ENCODE measurements at regions not wholly inside any gene's neighbourhood (a gene's known extent, or its start where the extent isn't known, plus 50 kb on each side); places are given as distances from the start of the nearest gene placed in this dataset.
"Not testable (repeated sequence)": the region's sequence is repeated elsewhere in the genome, so short reads cannot be mapped to it uniquely, and the experiment has no call there.

- DNase-seq (ENCODE audit: low read depth in 2 of 2) = no peak
Measured at GRCh38 chr6:164085091-164086075, 670.9 kb downstream of the QKI start.

DNA sequence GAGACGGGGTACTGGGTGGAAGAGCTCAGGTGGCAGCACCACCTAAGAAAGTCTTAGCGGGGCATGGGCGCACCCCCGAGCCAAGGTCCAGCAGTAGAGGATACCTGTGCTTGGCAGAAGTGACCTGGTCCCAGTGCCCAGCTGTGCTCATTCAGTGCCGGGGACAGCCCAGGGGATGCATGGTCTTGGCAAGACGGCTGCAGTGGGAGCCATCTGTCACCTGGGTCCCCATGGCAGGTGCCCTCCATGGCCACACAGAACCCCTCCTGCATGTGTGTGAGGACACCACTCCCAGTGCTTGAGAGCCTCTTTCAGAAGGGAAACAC is 664.7 kb downstream of the QKI start:
- DNase-seq (ENCODE audit: low read depth in 2 of 2) = no peak

DNA sequence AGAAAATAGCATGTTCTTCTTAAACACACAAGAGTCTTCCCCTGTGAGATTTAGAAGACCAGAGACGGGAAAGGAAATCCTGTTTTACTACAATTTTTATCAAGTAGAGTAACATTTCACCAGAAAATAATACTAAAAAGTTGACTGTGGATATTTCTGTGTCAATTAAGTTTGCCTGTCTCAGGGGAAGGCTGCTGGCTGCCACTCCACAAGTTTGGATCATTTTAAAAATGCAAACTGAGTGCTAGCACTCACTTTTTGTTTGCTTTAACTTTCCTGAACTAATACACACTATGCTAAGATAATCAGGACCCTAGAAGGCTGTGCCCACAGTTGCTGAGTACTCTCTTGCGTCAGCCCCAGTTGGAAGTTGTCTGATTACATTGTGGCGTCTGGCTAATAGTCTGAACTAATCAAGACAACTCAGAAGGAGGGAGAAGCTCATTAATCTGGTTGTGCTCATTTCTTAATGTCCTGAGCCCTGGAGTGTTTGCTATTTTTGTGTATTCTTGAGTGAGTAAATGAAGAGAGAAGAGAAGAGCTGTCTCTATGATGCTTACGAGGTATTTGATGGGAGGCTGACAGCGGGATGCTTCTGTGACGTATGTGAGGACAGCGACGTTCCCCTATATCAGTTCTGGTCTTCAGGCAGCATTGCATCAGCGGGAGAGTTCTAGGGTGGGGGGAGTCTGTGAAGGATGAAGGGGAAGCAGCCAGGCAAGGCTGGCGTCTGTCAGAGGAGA is 664.2 kb downstream of the QKI start:
- DNase-seq (ENCODE audit: low read depth in 2 of 2) = no peak

DNA sequence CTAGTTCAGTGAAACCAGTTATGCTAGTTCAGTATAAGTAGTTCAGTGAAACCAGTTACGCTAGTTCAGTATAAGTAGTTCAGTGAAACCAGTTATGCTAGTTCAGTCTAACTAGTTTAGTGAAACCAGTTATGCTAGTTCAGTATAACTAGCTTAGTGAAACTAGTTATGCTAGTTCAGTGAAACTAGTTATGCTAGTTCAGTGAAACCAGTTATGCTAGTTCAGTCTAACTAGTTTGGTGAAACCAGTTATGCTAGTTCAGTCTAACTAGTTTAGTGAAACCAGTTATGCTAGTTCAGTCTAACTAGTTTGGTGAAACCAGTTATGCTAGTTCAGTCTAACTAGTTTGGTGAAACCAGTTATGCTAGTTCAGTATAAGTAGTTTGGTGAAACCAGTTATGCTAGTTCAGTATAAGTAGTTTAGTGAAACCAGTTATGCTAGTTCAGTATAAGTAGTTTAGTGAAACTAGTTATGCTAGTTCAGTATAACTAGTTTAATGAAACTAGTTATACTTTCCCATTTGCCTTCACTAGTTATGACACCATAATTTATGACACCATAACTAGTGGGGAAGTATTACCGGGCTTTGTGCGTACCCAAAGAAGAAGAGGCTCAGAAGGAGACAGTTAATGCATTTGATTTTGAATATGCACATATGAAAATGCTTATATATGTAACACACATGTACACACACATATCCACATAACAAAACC is 662.5 kb downstream of the QKI start:
- not testable (repeated sequence) for DNase-seq (ENCODE audit: low read depth in 2 of 2)

DNA sequence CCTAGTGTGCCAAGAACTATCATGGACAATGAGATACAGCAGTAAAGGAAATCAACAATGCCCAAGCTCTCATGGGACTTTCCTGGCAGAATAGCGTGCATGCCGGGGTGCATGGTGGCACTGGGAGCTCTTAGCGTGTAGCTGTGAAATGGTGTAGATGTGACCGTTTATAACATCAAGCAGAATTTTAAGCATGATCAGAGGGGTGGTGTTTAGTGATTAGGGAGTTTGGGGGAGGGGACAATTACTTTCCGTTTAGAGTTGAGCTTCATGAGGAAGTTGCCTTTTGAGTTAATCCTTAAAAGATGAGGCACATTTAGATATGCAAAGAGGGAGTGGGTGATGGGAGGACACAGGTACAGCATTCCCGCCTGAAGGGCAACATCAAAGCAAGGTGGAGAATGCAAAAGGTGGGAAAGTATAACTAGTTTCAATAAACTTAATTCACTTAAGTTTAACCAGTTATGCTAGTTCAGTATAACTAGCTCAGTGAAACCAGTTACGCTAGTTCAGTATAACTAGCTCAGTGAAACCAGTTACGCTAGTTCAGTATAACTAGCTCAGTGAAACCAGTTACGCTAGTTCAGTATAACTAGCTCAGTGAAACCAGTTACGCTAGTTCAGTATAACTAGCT is 661.6 kb downstream of the QKI start:
- DNase-seq (ENCODE audit: low read depth in 2 of 2) = no peak

DNA sequence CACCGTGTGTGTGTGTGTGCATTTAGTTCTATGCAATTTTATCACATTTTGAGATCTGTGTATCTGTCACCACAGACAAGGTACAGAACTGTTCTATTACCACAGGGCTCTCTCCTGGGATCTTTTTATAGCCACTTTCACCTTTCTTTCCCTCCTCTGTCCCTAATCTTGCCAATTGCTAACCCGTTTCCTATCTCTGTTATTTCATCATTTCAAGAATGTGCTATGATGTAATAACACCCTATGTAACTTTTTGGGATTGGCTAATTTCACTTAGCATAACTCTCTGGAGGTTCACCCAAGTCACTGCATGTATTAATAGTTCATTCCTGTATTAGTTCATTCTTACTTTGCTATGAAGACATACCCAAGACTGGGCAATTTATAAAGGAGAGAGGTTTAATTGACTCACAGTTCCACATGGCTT is 657.7 kb downstream of the QKI start:
- no peak for DNase-seq (ENCODE audit: low read depth in 2 of 2)

DNA sequence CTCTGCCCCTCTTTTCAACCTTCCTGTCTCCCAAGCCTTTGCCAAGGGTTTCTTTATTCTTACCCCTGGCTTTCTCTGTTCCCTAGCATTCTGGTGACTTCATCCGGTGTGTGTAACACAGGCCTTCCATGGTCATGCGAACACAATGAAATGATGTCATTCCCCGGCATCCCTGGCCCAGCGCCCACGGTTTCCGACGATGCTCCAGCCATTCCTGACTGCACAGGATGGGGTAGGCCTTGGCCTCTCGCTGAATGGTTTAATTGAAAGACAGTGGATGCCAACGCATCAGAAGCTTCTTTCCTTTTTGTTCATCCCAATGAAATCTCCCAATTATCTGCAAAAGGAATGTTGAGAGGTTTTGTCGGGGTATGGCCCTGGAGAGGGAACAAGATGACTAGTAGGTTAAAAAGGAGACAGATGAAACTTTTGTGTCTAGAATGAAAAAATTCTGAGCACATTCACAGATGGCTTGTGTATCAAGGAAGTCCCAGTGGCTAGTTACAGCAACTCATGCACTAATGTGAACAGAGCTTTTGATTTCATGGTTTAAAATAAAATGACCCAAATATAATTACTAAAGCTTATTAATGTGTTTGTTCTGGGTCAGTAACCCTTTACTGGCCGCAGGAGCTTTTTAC is 655.0 kb downstream of the QKI start:
- DNase-seq (ENCODE audit: low read depth in 2 of 2) = no peak

- no peak for DNase-seq (ENCODE audit: low read depth in 2 of 2)
Measured at GRCh38 chr6:164068527-164068926, 654.0 kb downstream of the QKI start.

DNA sequence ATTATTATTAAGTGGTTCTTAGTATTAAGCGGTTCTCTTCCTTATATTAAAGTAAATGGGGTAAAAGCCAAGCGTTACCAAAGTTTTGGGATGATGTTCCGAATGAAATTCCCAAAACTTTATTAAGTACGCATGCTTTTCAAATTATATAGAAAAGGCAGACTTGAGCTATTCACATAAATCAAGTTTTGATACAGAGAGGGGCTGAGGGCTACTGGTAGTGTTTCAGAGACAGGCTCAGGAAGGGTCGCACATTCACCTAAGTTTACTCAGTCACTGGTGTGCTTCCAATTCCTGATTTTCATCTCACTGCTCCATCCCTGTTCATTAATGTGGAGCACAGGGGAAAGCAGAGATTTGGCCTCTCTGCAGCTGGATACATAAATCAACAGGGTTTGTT is 652.2 kb downstream of the QKI start:
- no peak for DNase-seq (ENCODE audit: low read depth in 2 of 2)

DNA sequence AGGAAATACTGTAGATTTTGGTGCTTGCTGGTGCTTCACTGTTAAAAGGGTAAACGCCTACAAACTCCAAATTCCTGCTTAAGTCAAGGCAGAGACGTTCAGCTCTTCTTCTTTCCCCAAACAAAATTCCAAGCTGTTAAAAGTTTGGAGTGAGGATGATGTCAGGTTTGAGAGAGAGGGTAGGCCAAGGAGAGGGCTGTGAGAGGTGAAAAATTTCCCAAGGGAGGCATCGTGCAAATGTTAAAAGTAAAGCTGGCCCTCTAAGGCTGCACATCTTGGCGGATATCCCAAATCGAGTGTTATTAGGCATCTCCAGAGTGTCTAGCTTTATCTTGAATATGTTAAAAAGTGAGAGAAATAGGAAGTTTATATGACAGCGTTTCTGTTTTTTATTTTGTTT is 651.8 kb downstream of the QKI start:
- DNase-seq (ENCODE audit: low read depth in 2 of 2) = no peak

- no peak for DNase-seq (ENCODE audit: low read depth in 2 of 2)
Measured at GRCh38 chr6:164063346-164063745, 648.8 kb downstream of the QKI start.

GRCh38 chr6:164062872-164063271 is 648.4 kb downstream of the QKI start:
- DNase-seq (ENCODE audit: low read depth in 2 of 2) = no peak

GRCh38 chr6:164057876-164058275 is 643.4 kb downstream of the QKI start:
- DNase-seq (ENCODE audit: low read depth in 2 of 2) = no peak

DNA sequence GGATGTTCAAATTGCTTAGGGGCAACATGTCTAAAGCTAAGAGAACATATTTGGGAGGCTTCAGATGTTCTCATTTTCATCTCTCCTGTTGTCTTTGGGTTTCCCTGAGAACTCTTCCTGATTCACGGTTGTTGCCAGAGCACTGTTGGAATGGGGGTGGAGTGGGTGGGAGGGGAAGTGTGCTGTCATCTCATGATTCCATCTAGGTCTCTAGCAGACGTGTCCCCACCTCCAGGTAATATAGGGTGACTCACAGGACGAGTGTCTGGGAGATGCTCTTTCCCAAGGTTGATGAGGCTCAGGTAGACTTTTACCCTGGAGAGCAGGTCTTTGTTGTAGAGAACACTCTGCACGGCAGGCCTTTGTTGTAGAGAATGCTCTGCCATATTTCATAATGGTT is 636.9 kb downstream of the QKI start:
- no peak for DNase-seq (ENCODE audit: low read depth in 2 of 2)

GRCh38 chr6:164049517-164049988 is 635.0 kb downstream of the QKI start:
- no peak for DNase-seq (ENCODE audit: low read depth in 2 of 2)

GRCh38 chr6:164048840-164049516 is 634.5 kb downstream of the QKI start:
- no peak for DNase-seq (ENCODE audit: low read depth in 2 of 2)

- DNase-seq (ENCODE audit: low read depth in 2 of 2) = no peak
Measured at GRCh38 chr6:164045082-164045481, 630.6 kb downstream of the QKI start.

GRCh38 chr6:164043656-164044055 is 629.1 kb downstream of the QKI start:
- not testable (repeated sequence) for DNase-seq (ENCODE audit: low read depth in 2 of 2)

DNA sequence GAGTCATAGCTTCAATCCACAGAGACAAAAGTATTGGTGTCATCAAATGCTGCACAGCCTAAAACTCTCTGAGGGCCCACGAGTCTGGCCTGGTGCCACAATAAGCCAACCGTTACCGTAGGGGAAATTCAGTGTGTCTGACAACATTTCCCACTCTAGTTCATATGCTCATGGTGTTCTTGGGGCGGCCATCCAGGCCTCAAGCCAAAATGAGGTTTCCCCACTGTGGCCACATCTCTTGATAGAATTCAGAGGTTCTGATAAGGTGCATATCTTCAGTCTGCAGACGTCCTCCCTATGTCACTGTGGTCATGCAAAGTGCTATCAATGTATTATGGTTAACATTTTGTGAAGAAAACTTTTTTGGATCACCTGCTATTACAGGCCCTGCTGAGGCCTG is 627.7 kb downstream of the QKI start:
- DNase-seq (ENCODE audit: low read depth in 2 of 2) = no peak

DNA sequence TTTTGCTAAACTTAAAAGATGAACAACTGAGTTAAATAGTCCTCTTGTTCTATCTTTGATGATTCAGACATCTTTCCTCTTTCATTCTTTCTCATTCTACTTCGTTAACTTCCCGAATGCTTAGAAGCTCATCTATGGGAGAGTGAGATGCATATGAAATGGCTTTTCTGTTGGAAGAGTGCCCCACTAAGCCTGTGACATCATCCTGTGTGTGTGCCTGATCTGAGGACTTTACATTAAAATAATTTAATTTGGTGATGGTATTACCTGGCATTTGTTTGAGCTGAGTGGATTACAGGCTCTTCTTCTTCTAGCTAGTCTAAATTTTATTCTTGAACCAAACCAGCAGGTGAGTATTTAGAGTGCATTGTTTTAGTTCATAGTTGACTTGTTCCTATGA is 626.5 kb downstream of the QKI start:
- no peak for DNase-seq (ENCODE audit: low read depth in 2 of 2)

GRCh38 chr6:164039954-164040375 is 625.4 kb downstream of the QKI start:
- peak in 1 of 2 donors; percentile 46 for DNase-seq (ENCODE audit: low read depth in 2 of 2)
